Duodenal mucosa (tissue), 2 donors: ENCODE measurements at regions not wholly inside any gene's neighbourhood (a gene's known extent, or its start where the extent isn't known, plus 50 kb on each side); places are given as distances from the start of the nearest gene placed in this dataset.
"Not testable (repeated sequence)": the region's sequence is repeated elsewhere in the genome, so short reads cannot be mapped to it uniquely, and the experiment has no call there.

Experiments
- H3K27ac ChIP-seq: one replicate; pipeline ENCODE4 v1.7.0; 2013; ENCODE audit warnings: low read depth, low read length
- H3K27me3 ChIP-seq, 2 donors: one replicate each; pipeline ENCODE4 v1.7.0; 2013; ENCODE audit warnings: low read length in 2 of 2, control low read depth in 1 of 2; ENCODE audit not compliant: insufficient read depth in 2 of 2, control insufficient read depth in 1 of 2
- H3K36me3 ChIP-seq, 2 donors: one replicate each; pipeline ENCODE4 v1.7.0; 2013; ENCODE audit warnings: low read length in 2 of 2, control low read depth in 1 of 2; ENCODE audit not compliant: insufficient read depth in 2 of 2, control insufficient read depth in 1 of 2
- H3K4me1 ChIP-seq, 2 donors: one replicate each; pipeline ENCODE4 v1.7.0; 2013; ENCODE audit warnings: low read length in 2 of 2, control low read depth in 1 of 2; ENCODE audit not compliant: insufficient read depth in 2 of 2, control insufficient read depth in 1 of 2
- H3K4me3 ChIP-seq, 2 donors: one replicate each; pipeline ENCODE4 v1.7.0; 2013; ENCODE audit warnings: low read length in 2 of 2, low read depth in 1 of 2
- H3K9ac ChIP-seq, 2 donors: one replicate each; pipeline ENCODE4 v1.7.0; 2013; ENCODE audit warnings: low read length in 2 of 2, low read depth in 1 of 2
- H3K9me3 ChIP-seq, 2 donors: one replicate each; pipeline ENCODE4 v1.7.0; 2013; ENCODE audit warnings: low read length in 2 of 2, control low read depth in 1 of 2; ENCODE audit not compliant: control insufficient read depth in 1 of 2

GRCh38 chr3:107202885-107203284 is 174.4 kb upstream of the CCDC54 start:
- not testable (repeated sequence) for H3K27ac ChIP-seq, H3K4me3 ChIP-seq, H3K36me3 ChIP-seq, H3K9ac ChIP-seq, H3K4me1 ChIP-seq, H3K27me3 ChIP-seq, H3K9me3 ChIP-seq

- Histone ChIP-seq H3K4me1 (peaks cover 0 to 4% of the 10 kb centered on the region in 2 donors), H3K4me3 (no peak overlapping the region), H3K27ac (no peak overlapping the region), H3K36me3 (no peaks in the 10 kb centered on the region), H3K27me3 (no peaks in the 10 kb centered on the region), H3K9me3 (no peaks in the 10 kb centered on the region), H3K9ac (no peak overlapping the region)
These were observed 173.1 kb upstream of the CCDC54 start for GRCh38 chr3:107204121-107204520.

- no peaks in the 10 kb centered on the region for H3K9me3 ChIP-seq
- no peak overlapping the region for H3K9ac ChIP-seq
- H3K27me3 ChIP-seq = no peaks in the 10 kb centered on the region
- no peak overlapping the region for H3K4me3 ChIP-seq
- H3K27ac ChIP-seq = no peak overlapping the region
- H3K4me1 ChIP-seq = peaks cover 0 to 4% of the 10 kb centered on the region in 2 donors
- no peaks in the 10 kb centered on the region for H3K36me3 ChIP-seq
These were observed 171.9 kb upstream of the CCDC54 start for GRCh38 chr3:107205358-107205757.

- H3K27ac ChIP-seq = no peak overlapping the region
- H3K27me3 ChIP-seq = no peaks in the 10 kb centered on the region
- no peaks in the 10 kb centered on the region for H3K36me3 ChIP-seq
- no peak overlapping the region for H3K4me3 ChIP-seq
- H3K9me3 ChIP-seq = no peaks in the 10 kb centered on the region
- H3K4me1 ChIP-seq = peaks cover 0 to 4% of the 10 kb centered on the region in 2 donors
- H3K9ac ChIP-seq = no peak overlapping the region
These were observed 171.1 kb upstream of the CCDC54 start for GRCh38 chr3:107206141-107206540.

GRCh38 chr3:107206945-107207344 is 170.3 kb upstream of the CCDC54 start:
- Histone ChIP-seq H3K27me3 (no peaks in the 10 kb centered on the region), H3K9me3 (no peaks in the 10 kb centered on the region), H3K36me3 (no peaks in the 10 kb centered on the region), H3K27ac (no peak overlapping the region), H3K9ac (no peak overlapping the region), H3K4me3 (no peak overlapping the region), H3K4me1 (peaks cover 0 to 4% of the 10 kb centered on the region in 2 donors)

GRCh38 chr3:107208100-107208499 is 169.1 kb upstream of the CCDC54 start:
- H3K27ac ChIP-seq = no peak overlapping the region
- no peaks in the 10 kb centered on the region for H3K9me3 ChIP-seq
- no peaks in the 10 kb centered on the region for H3K36me3 ChIP-seq
- no peak overlapping the region for H3K4me3 ChIP-seq
- H3K4me1 ChIP-seq = peaks cover 0 to 4% of the 10 kb centered on the region in 2 donors
- H3K27me3 ChIP-seq = no peaks in the 10 kb centered on the region
- no peak overlapping the region for H3K9ac ChIP-seq

- no peak overlapping the region for H3K4me3 ChIP-seq
- peaks cover 0 to 4% of the 10 kb centered on the region in 2 donors for H3K4me1 ChIP-seq
- H3K9ac ChIP-seq = no peak overlapping the region
These were observed 168.4 kb upstream of the CCDC54 start for GRCh38 chr3:107208796-107209195.

GRCh38 chr3:107209302-107209990 is 167.8 kb upstream of the CCDC54 start:
- Histone ChIP-seq H3K27ac (no peak overlapping the region), H3K4me1 (peaks cover 0 to 4% of the 10 kb centered on the region in 2 donors), H3K4me3 (no peak overlapping the region), H3K9me3 (no peaks in the 10 kb centered on the region), H3K9ac (no peak overlapping the region), H3K36me3 (no peaks in the 10 kb centered on the region), H3K27me3 (no peaks in the 10 kb centered on the region)

More at GRCh38 chr3:107208796-107209195, 168.4 kb upstream of the CCDC54 start:
- no peak overlapping the region for H3K27ac ChIP-seq
- no peaks in the 10 kb centered on the region for H3K27me3 ChIP-seq
- no peaks in the 10 kb centered on the region for H3K36me3 ChIP-seq
- H3K9me3 ChIP-seq = no peaks in the 10 kb centered on the region

- Histone ChIP-seq H3K4me1 (peaks cover 0 to 4% of the 10 kb centered on the region in 2 donors), H3K9ac (no peak overlapping the region), H3K36me3 (no peaks in the 10 kb centered on the region), H3K9me3 (no peaks in the 10 kb centered on the region), H3K27ac (no peak overlapping the region), H3K4me3 (no peak overlapping the region), H3K27me3 (no peaks in the 10 kb centered on the region)
These were observed 165.6 kb upstream of the CCDC54 start for GRCh38 chr3:107211608-107212007.

- no peak overlapping the region for H3K4me3 ChIP-seq
- H3K9ac ChIP-seq = no peak overlapping the region
- H3K36me3 ChIP-seq = no peaks in the 10 kb centered on the region
- H3K27ac ChIP-seq = no peak overlapping the region
- H3K9me3 ChIP-seq = no peaks in the 10 kb centered on the region
- no peaks in the 10 kb centered on the region for H3K27me3 ChIP-seq
- peaks cover 0 to 2% of the 10 kb centered on the region in 2 donors for H3K4me1 ChIP-seq
These were observed 164.6 kb upstream of the CCDC54 start for GRCh38 chr3:107212618-107213017.
